ENCODE measurements at regions not wholly inside any gene's neighbourhood (a gene's known extent, or its start where the extent isn't known, plus 50 kb on each side); places are given as distances from the start of the nearest gene placed in this dataset.

GRCh38 chr1:22365331-22366295 is 86.0 kb upstream of the ZBTB40 start:
- peaks cover 36% of the 10 kb centered on the region for H3K27me3 ChIP-seq (ENCODE audit: insufficient read depth, low read depth)
- no peaks in the 10 kb centered on the region for H3K4me1 ChIP-seq (replicated peaks; ENCODE audit: insufficient read depth)
- no peaks in the 10 kb centered on the region for H3K36me3 ChIP-seq (ENCODE audit: low read depth)
- H3K27ac ChIP-seq = no peak overlapping the region
- no TSS peak for BruUV-seq (replicated peaks)
- no peak for DNase-seq
- TF ChIP-seq CTCF (conservative IDR thresholded peaks at IDR 0.05) (no peak), EZH2 (IDR thresholded peaks at IDR 0.05; ENCODE audit: low read depth) (no peak)
- no peak overlapping the region for H3K4me2 ChIP-seq
- no peaks in the 10 kb centered on the region for H3K9me2 ChIP-seq (ENCODE audit: insufficient read depth)
- ChIA-PET CTCF (no interaction called here), POLR2A (ENCODE audit: unreplicated experiment) (interaction anchor here (0.6 kb wide), 1 partner anchor 103 kb away, joined by 26 read pairs; no protein-coding TSS in a partner anchor)
- intact Hi-C loops (cut with micrococcal nuclease; ENCODE audit: unreplicated experiment) = no loop called here
- H4K20me1 ChIP-seq (ENCODE audit: insufficient read depth) = no peaks in the 10 kb centered on the region
- H3K79me2 ChIP-seq (ENCODE audit: low read depth) = no peaks in the 10 kb centered on the region
- no peaks in the 10 kb centered on the region for H3K9me3 ChIP-seq (ENCODE audit: insufficient read depth, low read depth)
- H3K4me3 ChIP-seq = no peak overlapping the region
- no peak overlapping the region for H2AFZ ChIP-seq
- H3F3A ChIP-seq (ENCODE audit: insufficient read depth, low read depth) = no peaks in the 10 kb centered on the region

- no TSS peak for BruUV-seq (replicated peaks)
- no peak for DNase-seq
- H3K9me2 ChIP-seq (ENCODE audit: insufficient read depth) = no peaks in the 10 kb centered on the region
- no peak overlapping the region for H3K4me2 ChIP-seq
- no peak overlapping the region for H3K4me3 ChIP-seq
- H3K36me3 ChIP-seq (ENCODE audit: low read depth) = no peaks in the 10 kb centered on the region
- intact Hi-C loops (cut with micrococcal nuclease; ENCODE audit: unreplicated experiment) = no loop called here
- POLR2A ChIA-PET (ENCODE audit: unreplicated experiment) = interaction anchor here (0.6 kb wide), 1 partner anchor 26 kb away, joined by 3 read pairs; no protein-coding TSS in a partner anchor
- H3K27me3 ChIP-seq (ENCODE audit: insufficient read depth, low read depth) = peaks cover 29% of the 10 kb centered on the region; the same call in 1 of the 2 replicates
- H4K20me1 ChIP-seq (ENCODE audit: insufficient read depth) = no peaks in the 10 kb centered on the region
- TF ChIP-seq CTCF (conservative IDR thresholded peaks at IDR 0.05) (no peak), EZH2 (IDR thresholded peaks at IDR 0.05; ENCODE audit: low read depth) (no peak)
- no peaks in the 10 kb centered on the region for H3K4me1 ChIP-seq (replicated peaks; ENCODE audit: insufficient read depth)
- no peak overlapping the region for H2AFZ ChIP-seq
- CTCF ChIA-PET = no interaction called here
- no peaks in the 10 kb centered on the region for H3F3A ChIP-seq (ENCODE audit: insufficient read depth, low read depth)
- no peak overlapping the region for H3K27ac ChIP-seq
- H3K79me2 ChIP-seq (ENCODE audit: low read depth) = no peaks in the 10 kb centered on the region
- H3K9me3 ChIP-seq (ENCODE audit: insufficient read depth, low read depth) = no peaks in the 10 kb centered on the region
Measured at GRCh38 chr1:22366346-22366745, 85.3 kb upstream of the ZBTB40 start.

- TF ChIP-seq CTCF (conservative IDR thresholded peaks at IDR 0.05) (no peak), EZH2 (IDR thresholded peaks at IDR 0.05; ENCODE audit: low read depth) (no peak)
- Histone ChIP-seq H3K27me3 (ENCODE audit: insufficient read depth, low read depth) (peaks cover 26% of the 10 kb centered on the region; the same call in 1 of the 2 replicates), H3K4me3 (no peak overlapping the region), H3K4me2 (no peak overlapping the region), H2AFZ (no peak overlapping the region), H3K27ac (no peak overlapping the region), H3K4me1 (replicated peaks; ENCODE audit: insufficient read depth) (no peaks in the 10 kb centered on the region), H4K20me1 (ENCODE audit: insufficient read depth) (no peaks in the 10 kb centered on the region), H3K9me2 (ENCODE audit: insufficient read depth) (no peaks in the 10 kb centered on the region), H3K9me3 (ENCODE audit: insufficient read depth, low read depth) (no peaks in the 10 kb centered on the region), H3F3A (ENCODE audit: insufficient read depth, low read depth) (no peaks in the 10 kb centered on the region), H3K36me3 (ENCODE audit: low read depth) (no peaks in the 10 kb centered on the region), H3K79me2 (ENCODE audit: low read depth) (no peaks in the 10 kb centered on the region)
- ChIA-PET POLR2A (ENCODE audit: unreplicated experiment) (no interaction called here), CTCF (no interaction called here)
- BruUV-seq (replicated peaks) = no TSS peak
- intact Hi-C loops (cut with micrococcal nuclease; ENCODE audit: unreplicated experiment) = no loop called here
- DNase-seq = no peak
Measured at GRCh38 chr1:22368125-22368524, 83.5 kb upstream of the ZBTB40 start.

Data from PC-9 (cell line).